NCI-H526 treated with DMSO at 0.1 percent for 48 hours (cell line): ENCODE measurements at regions not wholly inside any gene's neighbourhood (a gene's known extent, or its start where the extent isn't known, plus 50 kb on each side); places are given as distances from the start of the nearest gene placed in this dataset.

Experiments
- DNase-seq: peaks from one replicate; lab custom pipeline; 2025; lab: John Stamatoyannopoulos, UW

- no peak for DNase-seq
Observed at GRCh38 chr6:144834426-144835038, 549.4 kb downstream of the UTRN start.

- DNase-seq = no peak
Observed at GRCh38 chr6:144835322-144835973, 550.3 kb downstream of the UTRN start.

- DNase-seq = no peak
Observed at GRCh38 chr6:144840619-144841018, 555.5 kb downstream of the UTRN start.

GRCh38 chr6:144843701-144844100, 558.6 kb downstream of the UTRN start:
- DNase-seq = no peak

GRCh38 chr6:144844596-144844995, 559.5 kb downstream of the UTRN start:
- DNase-seq = no peak

- no peak for DNase-seq
Observed at GRCh38 chr6:144845186-144845585, 560.1 kb downstream of the UTRN start.

GRCh38 chr6:144847916-144848315, 562.8 kb downstream of the UTRN start:
- no peak for DNase-seq

GRCh38 chr6:144849920-144850319, 564.8 kb downstream of the UTRN start:
- DNase-seq = no peak

- DNase-seq = no peak
Observed at GRCh38 chr6:144853603-144854002, 568.5 kb downstream of the UTRN start.

GRCh38 chr6:144854654-144855053, 569.5 kb downstream of the UTRN start:
- DNase-seq = no peak

- DNase-seq = no peak
Observed at GRCh38 chr6:144855375-144855774, 570.2 kb downstream of the UTRN start.

GRCh38 chr6:144855812-144856531, 570.8 kb downstream of the UTRN start:
- DNase-seq = no peak

- DNase-seq = no peak
Observed at GRCh38 chr6:144856622-144857021, 571.5 kb downstream of the UTRN start.

- DNase-seq = no peak
Observed at GRCh38 chr6:144857086-144857485, 572.0 kb downstream of the UTRN start.

GRCh38 chr6:144862769-144863168, 577.6 kb downstream of the UTRN start:
- DNase-seq = no peak

- DNase-seq = no peak
Observed at GRCh38 chr6:144867761-144868160, 582.6 kb downstream of the UTRN start.

GRCh38 chr6:144870782-144871181, 585.6 kb downstream of the UTRN start:
- no peak for DNase-seq

GRCh38 chr6:144873623-144874378, 588.7 kb downstream of the UTRN start:
- no peak for DNase-seq

GRCh38 chr6:144876689-144877088, 591.6 kb downstream of the UTRN start:
- DNase-seq = no peak

- DNase-seq = no peak
Observed at GRCh38 chr6:144877118-144877517, 592.0 kb downstream of the UTRN start.

GRCh38 chr6:144878577-144878976, 593.4 kb downstream of the UTRN start:
- no peak for DNase-seq

GRCh38 chr6:144879436-144879835, 594.3 kb downstream of the UTRN start:
- DNase-seq = no peak

GRCh38 chr6:144882425-144882824, 597.3 kb downstream of the UTRN start:
- DNase-seq = no peak
